Naive thymus-derived CD8-positive, alpha-beta T cell (primary cell): ENCODE measurements at regions not wholly inside any gene's neighbourhood (a gene's known extent, or its start where the extent isn't known, plus 50 kb on each side); places are given as distances from the start of the nearest gene placed in this dataset.
A peak's percentile ranks its signal among the peaks of the same experiment; 100 is the strongest.
"Not testable (repeated sequence)": the region's sequence is repeated elsewhere in the genome, so short reads cannot be mapped to it uniquely, and the experiment has no call there.

Source experiments
- ATAC-seq, 2 donors: fragments of 150-1000 bp; cut with Tn5 transposase in 1 of 2; sonication (Bioruptor Pico), chemical (Tn5 transposase) in 1 of 2; 1 replicate in 1 of 2; 2 replicates in 1 of 2; pipeline ENCODE4 v1.10.0; 2021; ENCODE audit warnings: mild to moderate bottlenecking in 2 of 2, moderate library complexity in 2 of 2
- POLR2A ChIA-PET: fragments of 350-600 bp; sonication (Branson Sonifier 250); formaldehyde crosslinking; loops from one replicate; lab custom pipeline; 2021; ENCODE audit warnings: antibody characterized with exemption; lab: Charles Lee
- DNase-seq, 10 donors: peaks; one replicate each; pipeline versions ENCODE4 v3.0.0 to v3.0.0-alpha.2; 2020 to 2022
- H3K27ac Mint-ChIP-seq, 10 donors: one replicate each; pipeline ENCODE4 v1.8.0; 2020 to 2022; ENCODE audit warnings: mild to moderate bottlenecking in 10 of 10, mixed read lengths in 10 of 10, moderate library complexity in 4 of 10, inconsistent platforms in 1 of 10
- H3K27me3 Mint-ChIP-seq, 5 donors: one replicate each; pipeline ENCODE4 v1.8.0; 2021 to 2022; ENCODE audit warnings: mixed read lengths in 5 of 5
- H3K36me3 Mint-ChIP-seq, 3 donors: one replicate each; pipeline ENCODE4 v1.8.0; 2020 to 2022; ENCODE audit warnings: mixed read lengths in 3 of 3, mild to moderate bottlenecking in 2 of 3, inconsistent platforms in 1 of 3
- H3K4me1 Mint-ChIP-seq, 4 donors: one replicate each; pipeline ENCODE4 v1.8.0; 2021 to 2022; ENCODE audit warnings: mixed read lengths in 4 of 4
- H3K4me3 Mint-ChIP-seq, 10 donors: one replicate each; pipeline ENCODE4 v1.8.0; 2020 to 2022; ENCODE audit warnings: mild to moderate bottlenecking in 10 of 10, mixed read lengths in 10 of 10, moderate library complexity in 6 of 10, inconsistent platforms in 1 of 10
- H3K9me3 Mint-ChIP-seq, 9 donors: one replicate each; pipeline ENCODE4 v1.8.0; 2020 to 2022; ENCODE audit warnings: mixed read lengths in 9 of 9, mild to moderate bottlenecking in 3 of 9, inconsistent platforms in 1 of 9, moderate library complexity in 1 of 9

- H3K27me3 Mint-ChIP-seq, H3K9me3 Mint-ChIP-seq, ATAC-seq, H3K36me3 Mint-ChIP-seq, H3K4me1 Mint-ChIP-seq, H3K27ac Mint-ChIP-seq, POLR2A ChIA-PET, DNase-seq, H3K4me3 Mint-ChIP-seq: not testable (repeated sequence)
These were observed 63.8 kb downstream of the NSUN5 start for GRCh38 chr7:73244782-73245311.

DNA sequence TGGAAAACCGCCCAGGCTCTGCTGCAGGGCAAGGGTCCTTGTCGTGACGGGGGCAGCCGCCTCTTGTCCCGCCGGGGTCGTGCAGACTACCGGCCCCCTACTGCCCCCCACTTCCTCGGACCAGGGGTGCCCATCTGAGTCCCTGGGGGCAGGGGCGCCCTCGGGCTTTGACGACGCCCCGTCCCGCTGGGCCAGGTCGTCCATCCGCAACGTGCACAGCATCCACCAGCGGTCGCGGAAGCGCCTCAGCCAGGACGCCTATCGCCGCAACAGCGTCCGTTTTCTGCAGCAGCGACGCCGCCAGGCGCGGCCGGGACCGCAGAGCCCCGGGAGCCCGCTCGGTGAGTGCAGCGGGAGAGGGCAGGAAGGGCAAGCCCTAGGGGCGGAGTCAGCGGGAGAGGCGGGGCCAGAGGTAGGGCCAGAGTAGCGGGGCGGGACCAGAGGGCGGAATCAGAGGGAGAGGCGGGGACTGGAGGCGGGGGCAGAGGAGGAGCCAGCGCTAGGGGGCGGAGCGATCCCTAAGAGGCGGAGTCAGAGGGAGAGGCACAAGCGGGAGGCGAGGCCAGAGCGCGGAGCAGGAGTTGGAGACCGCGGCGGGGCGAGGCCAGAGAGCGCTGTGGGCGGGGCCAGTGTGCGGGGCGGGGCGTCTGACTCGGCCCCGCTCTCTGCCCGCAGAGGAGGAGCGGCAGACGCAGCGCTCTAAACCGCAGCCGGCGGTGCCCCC lies 73.5 kb downstream of the NSUN5 start:
- H3K4me1 Mint-ChIP-seq, POLR2A ChIA-PET, H3K27ac Mint-ChIP-seq, H3K9me3 Mint-ChIP-seq, H3K36me3 Mint-ChIP-seq, H3K27me3 Mint-ChIP-seq: not testable (repeated sequence)
- DNase-seq (peak; percentile 84 to 97 (median 92)), ATAC-seq (peak; percentile 87)
- peak overlapping the region in 2 of 10 donors; percentile 26 to 46 for H3K4me3 Mint-ChIP-seq

GRCh38 chr7:73225745-73226144 lies 82.9 kb downstream of the NSUN5 start:
- H3K4me1 Mint-ChIP-seq, H3K9me3 Mint-ChIP-seq, H3K27me3 Mint-ChIP-seq, H3K4me3 Mint-ChIP-seq, POLR2A ChIA-PET, ATAC-seq, DNase-seq, H3K27ac Mint-ChIP-seq, H3K36me3 Mint-ChIP-seq: not testable (repeated sequence)

- POLR2A ChIA-PET, H3K4me1 Mint-ChIP-seq, H3K27ac Mint-ChIP-seq, ATAC-seq, H3K4me3 Mint-ChIP-seq, H3K36me3 Mint-ChIP-seq, DNase-seq, H3K9me3 Mint-ChIP-seq, H3K27me3 Mint-ChIP-seq: not testable (repeated sequence)
These were observed 86.9 kb downstream of the NSUN5 start for GRCh38 chr7:73221724-73222123.

DNA sequence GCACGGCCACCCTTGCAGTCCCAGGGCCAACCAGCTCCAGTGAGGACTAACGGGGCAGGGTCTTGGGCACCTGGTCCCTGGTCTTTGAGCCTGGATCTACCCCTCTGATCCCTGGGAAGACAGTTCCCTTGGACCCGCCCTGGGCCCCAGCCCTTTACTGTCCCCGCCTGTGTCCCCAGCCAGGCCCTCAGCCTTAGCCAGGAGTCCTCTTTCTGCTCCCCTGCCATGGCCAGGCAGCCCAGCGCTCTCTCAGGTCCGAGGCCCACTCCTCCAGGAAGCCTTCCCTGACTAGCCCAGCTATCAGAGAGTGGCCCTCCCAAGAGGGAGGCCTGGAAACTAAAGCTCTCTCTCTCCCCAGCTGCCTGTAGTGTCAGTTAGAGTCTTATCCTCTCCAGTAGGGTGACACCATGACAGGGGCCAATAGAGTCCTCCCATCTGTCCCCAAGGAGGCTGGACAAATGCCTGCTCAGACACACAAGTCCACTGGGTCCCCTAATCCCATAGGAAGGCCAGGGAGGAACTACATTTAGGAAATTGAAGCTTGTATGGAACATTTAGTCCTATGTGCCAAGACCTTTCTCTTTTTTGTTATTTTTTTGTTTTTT lies 87.8 kb downstream of the NSUN5 start:
- H3K36me3 Mint-ChIP-seq, POLR2A ChIA-PET, H3K9me3 Mint-ChIP-seq, DNase-seq, H3K27ac Mint-ChIP-seq, H3K27me3 Mint-ChIP-seq, H3K4me1 Mint-ChIP-seq, H3K4me3 Mint-ChIP-seq, ATAC-seq: not testable (repeated sequence)

DNA sequence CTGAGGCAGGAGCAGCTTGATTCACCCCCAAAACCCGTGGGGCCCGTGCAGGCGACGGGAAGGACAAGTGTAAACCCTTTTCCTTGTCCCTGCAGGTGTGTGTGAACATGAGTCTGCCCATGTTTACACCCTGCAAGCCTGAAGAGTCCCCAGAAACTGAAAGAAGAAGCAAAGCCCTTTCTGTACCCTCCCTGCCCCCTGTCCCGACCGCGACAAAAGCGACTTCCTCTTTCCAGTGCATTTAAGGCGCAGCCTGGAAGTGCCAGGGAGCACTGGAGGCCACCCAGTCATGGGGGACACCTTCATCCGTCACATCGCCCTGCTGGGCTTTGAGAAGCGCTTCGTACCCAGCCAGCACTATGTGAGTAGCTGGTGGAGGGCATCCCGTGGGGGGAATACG lies 88.3 kb downstream of the NSUN5 start:
- H3K4me1 Mint-ChIP-seq, H3K36me3 Mint-ChIP-seq, H3K9me3 Mint-ChIP-seq, H3K4me3 Mint-ChIP-seq, H3K27me3 Mint-ChIP-seq, H3K27ac Mint-ChIP-seq, DNase-seq, POLR2A ChIA-PET: not testable (repeated sequence)
- ATAC-seq: peak in 1 of 2 donors; percentile 66

DNA sequence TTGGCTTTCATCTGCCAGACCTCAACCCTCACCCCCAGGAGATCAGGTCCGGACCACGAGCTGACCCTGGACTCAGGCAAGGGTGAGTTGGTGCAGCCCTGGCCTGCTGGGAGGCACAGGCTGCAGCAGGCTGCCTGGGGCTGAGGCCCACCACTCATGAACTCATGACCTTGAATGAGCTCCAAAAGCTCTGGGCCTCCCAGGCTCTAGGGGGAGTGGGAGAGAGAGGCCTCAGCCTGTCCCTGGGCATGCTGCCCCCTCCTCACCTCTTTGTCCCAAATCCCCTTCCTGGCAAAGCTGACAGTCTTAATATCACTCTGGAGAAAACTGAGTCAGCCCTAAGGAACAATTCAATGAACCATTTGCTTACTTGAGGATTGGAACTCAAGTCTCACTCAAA lies 89.8 kb downstream of the NSUN5 start:
- ATAC-seq, H3K27me3 Mint-ChIP-seq, H3K4me3 Mint-ChIP-seq, H3K27ac Mint-ChIP-seq, DNase-seq, H3K4me1 Mint-ChIP-seq, POLR2A ChIA-PET, H3K9me3 Mint-ChIP-seq, H3K36me3 Mint-ChIP-seq: not testable (repeated sequence)

DNA sequence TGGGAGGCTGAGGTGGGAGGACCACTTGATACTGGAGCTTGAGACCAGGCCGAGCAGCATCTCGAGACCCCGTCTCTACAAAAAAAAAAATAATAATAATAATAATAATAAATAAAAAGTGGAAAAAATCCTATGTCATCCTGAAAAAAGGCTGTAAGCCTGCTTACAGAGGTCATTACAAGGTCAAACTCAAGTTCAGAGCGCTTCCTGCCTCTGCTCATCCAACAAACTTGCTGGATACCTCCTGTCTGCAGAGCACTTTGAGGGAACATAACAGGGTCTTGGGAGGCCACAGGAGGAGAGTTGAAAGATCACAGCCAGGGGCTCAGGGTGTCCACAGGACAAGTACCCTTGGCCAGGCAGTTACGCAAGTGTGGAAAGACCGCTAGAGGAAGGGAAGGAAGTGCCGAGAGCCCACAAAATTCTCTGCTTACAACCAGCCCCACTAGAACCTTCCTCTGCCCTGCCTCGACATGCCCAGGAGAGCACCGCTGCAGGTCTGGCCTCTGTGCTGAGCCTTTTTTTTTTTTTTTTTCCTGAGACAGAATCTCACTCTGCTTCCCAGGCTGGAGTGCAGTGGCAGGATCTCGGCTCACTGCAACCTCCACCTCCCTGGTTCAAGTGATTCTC lies 92.5 kb downstream of the NSUN5 start:
- H3K27me3 Mint-ChIP-seq, H3K27ac Mint-ChIP-seq, POLR2A ChIA-PET, H3K9me3 Mint-ChIP-seq, H3K4me1 Mint-ChIP-seq, H3K4me3 Mint-ChIP-seq, H3K36me3 Mint-ChIP-seq, ATAC-seq, DNase-seq: not testable (repeated sequence)

- POLR2A ChIA-PET, DNase-seq, ATAC-seq, H3K36me3 Mint-ChIP-seq, H3K4me3 Mint-ChIP-seq, H3K9me3 Mint-ChIP-seq, H3K4me1 Mint-ChIP-seq, H3K27ac Mint-ChIP-seq, H3K27me3 Mint-ChIP-seq: not testable (repeated sequence)
These were observed 93.4 kb downstream of the NSUN5 start for GRCh38 chr7:73215232-73215631.

- H3K4me3 Mint-ChIP-seq, H3K36me3 Mint-ChIP-seq, H3K4me1 Mint-ChIP-seq, ATAC-seq, POLR2A ChIA-PET, H3K9me3 Mint-ChIP-seq, H3K27me3 Mint-ChIP-seq, H3K27ac Mint-ChIP-seq: not testable (repeated sequence)
- DNase-seq: peak in 1 of 10 donors; percentile 44
These were observed 94.2 kb downstream of the NSUN5 start for GRCh38 chr7:73214471-73214870.

- ATAC-seq (peak in 1 of 2 donors; percentile 12), DNase-seq (peak in 1 of 10 donors; percentile 52)
- H3K27ac Mint-ChIP-seq: peak overlapping the region in 1 of 10 donors; percentile 49
- H3K36me3 Mint-ChIP-seq, POLR2A ChIA-PET, H3K4me3 Mint-ChIP-seq, H3K4me1 Mint-ChIP-seq, H3K27me3 Mint-ChIP-seq, H3K9me3 Mint-ChIP-seq: not testable (repeated sequence)
These were observed 95.5 kb downstream of the NSUN5 start for GRCh38 chr7:73213076-73213475.

DNA sequence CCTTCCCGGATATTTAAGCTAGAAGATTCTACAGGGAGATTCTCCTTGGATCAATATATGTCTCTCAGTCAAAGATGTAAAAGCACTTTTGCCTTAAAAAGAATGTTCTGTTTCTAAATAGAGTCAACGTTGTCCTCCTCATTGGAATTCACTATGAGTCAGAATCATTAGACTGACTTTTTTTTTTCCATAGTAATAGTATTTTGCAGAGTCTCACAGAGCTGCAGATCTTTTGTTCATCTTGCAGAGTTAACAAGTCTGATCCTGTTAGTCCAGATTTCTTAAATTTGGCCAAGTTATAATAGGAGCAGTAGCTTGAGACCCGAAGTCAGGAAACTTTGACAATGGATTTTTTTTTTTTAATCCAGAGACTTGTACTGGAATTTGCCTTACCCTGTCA lies 103.0 kb downstream of the NSUN5 start:
- H3K4me3 Mint-ChIP-seq, DNase-seq, H3K36me3 Mint-ChIP-seq, ATAC-seq, H3K9me3 Mint-ChIP-seq, H3K4me1 Mint-ChIP-seq, POLR2A ChIA-PET, H3K27me3 Mint-ChIP-seq, H3K27ac Mint-ChIP-seq: not testable (repeated sequence)

- DNase-seq, ATAC-seq, POLR2A ChIA-PET, H3K4me1 Mint-ChIP-seq, H3K36me3 Mint-ChIP-seq, H3K27ac Mint-ChIP-seq, H3K4me3 Mint-ChIP-seq, H3K27me3 Mint-ChIP-seq, H3K9me3 Mint-ChIP-seq: not testable (repeated sequence)
These were observed 103.7 kb downstream of the NSUN5 start for GRCh38 chr7:73204898-73205297.
